OCI-LY7 (cell line): ENCODE measurements at regions not wholly inside any gene's neighbourhood (a gene's known extent, or its start where the extent isn't known, plus 50 kb on each side); places are given as distances from the start of the nearest gene placed in this dataset.

ENCODE experiments used
- CTCF ChIP-seq: fragments of 200-600 bp; sonication (generic); conservative IDR thresholded peaks from 2 replicates; pipeline ENCODE4 v1.5.1; 2014; ENCODE audit warnings: mild to moderate bottlenecking, antibody characterized with exemption, low read length, moderate library complexity, mixed read lengths
- EZH2phosphoT487 ChIP-seq: fragments of 200-600 bp; sonication (generic); IDR thresholded peaks from 2 replicates; pipeline ENCODE4 v1.6.1; 2018; ENCODE audit warnings: low read depth, borderline replicate concordance, mild to moderate bottlenecking, mixed run types, antibody characterized with exemption, low read length, moderate library complexity, mixed read lengths

GRCh38 chr9:7892975-7893374 is 93.4 kb upstream of the DMAC1 start:
- TF ChIP-seq CTCF = no peak
- no peak for TF ChIP-seq EZH2phosphoT487
